GM12878 (cell line): ENCODE measurements at regions not wholly inside any gene's neighbourhood (a gene's known extent, or its start where the extent isn't known, plus 50 kb on each side); places are given as distances from the start of the nearest gene placed in this dataset.

Source experiments
- HDAC2 ChIP-seq: fragments of 200-600 bp; sonication (generic); IDR thresholded peaks from 2 replicates; pipeline ENCODE4 v1.6.1; 2017
- ZNF274 ChIP-seq: IDR thresholded peaks from one replicate; pipeline ENCODE4 v1.8.0; 2011; ENCODE audit not compliant: insufficient read length, insufficient read depth
- TF ChIP-seq, protein P1 (sequence below), 3 experiments: IDR thresholded peaks in 2 of 3; conservative IDR thresholded peaks in 1 of 3; 2 replicates each; pipeline ENCODE4 v1.5.1; 2011; ENCODE audit warnings: low read depth in 3 of 3, low read length in 3 of 3, mild to moderate bottlenecking in 3 of 3, control low read depth in 2 of 3, moderate library complexity in 2 of 3, inconsistent platforms in 1 of 3, mixed read lengths in 1 of 3; ENCODE audit not compliant: control insufficient read depth in 2 of 3, insufficient read depth in 1 of 3; ENCODE audit errors: extremely low read depth in 1 of 3

- TF ChIP-seq HDAC2 (no peak), ZNF274 (no peak)
- TF ChIP-seq, protein P1, sequence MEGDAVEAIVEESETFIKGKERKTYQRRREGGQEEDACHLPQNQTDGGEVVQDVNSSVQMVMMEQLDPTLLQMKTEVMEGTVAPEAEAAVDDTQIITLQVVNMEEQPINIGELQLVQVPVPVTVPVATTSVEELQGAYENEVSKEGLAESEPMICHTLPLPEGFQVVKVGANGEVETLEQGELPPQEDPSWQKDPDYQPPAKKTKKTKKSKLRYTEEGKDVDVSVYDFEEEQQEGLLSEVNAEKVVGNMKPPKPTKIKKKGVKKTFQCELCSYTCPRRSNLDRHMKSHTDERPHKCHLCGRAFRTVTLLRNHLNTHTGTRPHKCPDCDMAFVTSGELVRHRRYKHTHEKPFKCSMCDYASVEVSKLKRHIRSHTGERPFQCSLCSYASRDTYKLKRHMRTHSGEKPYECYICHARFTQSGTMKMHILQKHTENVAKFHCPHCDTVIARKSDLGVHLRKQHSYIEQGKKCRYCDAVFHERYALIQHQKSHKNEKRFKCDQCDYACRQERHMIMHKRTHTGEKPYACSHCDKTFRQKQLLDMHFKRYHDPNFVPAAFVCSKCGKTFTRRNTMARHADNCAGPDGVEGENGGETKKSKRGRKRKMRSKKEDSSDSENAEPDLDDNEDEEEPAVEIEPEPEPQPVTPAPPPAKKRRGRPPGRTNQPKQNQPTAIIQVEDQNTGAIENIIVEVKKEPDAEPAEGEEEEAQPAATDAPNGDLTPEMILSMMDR (IDR thresholded peaks at IDR 0.05 in 2 of 3, conservative IDR thresholded peaks at IDR 0.05 in 1 of 3; ENCODE audit: control insufficient read depth in 2 of 3, extremely low read depth in 1 of 3, insufficient read depth in 1 of 3, low read depth in 3 of 3, low read length in 3 of 3), result no peak
These were observed 62.7 kb upstream of the CBLB start for GRCh38 chr3:105931500-105931899.
